Left ventricle myocardium superior (tissue), 1 donor: ENCODE measurements at regions not wholly inside any gene's neighbourhood (a gene's known extent, or its start where the extent isn't known, plus 50 kb on each side); places are given as distances from the start of the nearest gene placed in this dataset.
"Not testable (repeated sequence)": the region's sequence is repeated elsewhere in the genome, so short reads cannot be mapped to it uniquely, and the experiment has no call there.

ENCODE experiments used
- ATAC-seq: fragments of 200-7000 bp; cut with Tn5 transposase; one replicate; pipeline ENCODE4 v1.9.1; 2020; ENCODE audit warnings: mild to moderate bottlenecking, moderate library complexity
- DNase-seq: peaks from one replicate; pipeline ENCODE4 v3.0.0-alpha.2; 2020
- intact Hi-C: fragments of 100-400 bp; cut with micrococcal nuclease; formaldehyde crosslinking; loops from one replicate; pipeline ENCODE4 v1.11.0; 2022
- donor health status: DM: no; HTN: yes; CAD: no; lungs with severe emphysema.

DNA sequence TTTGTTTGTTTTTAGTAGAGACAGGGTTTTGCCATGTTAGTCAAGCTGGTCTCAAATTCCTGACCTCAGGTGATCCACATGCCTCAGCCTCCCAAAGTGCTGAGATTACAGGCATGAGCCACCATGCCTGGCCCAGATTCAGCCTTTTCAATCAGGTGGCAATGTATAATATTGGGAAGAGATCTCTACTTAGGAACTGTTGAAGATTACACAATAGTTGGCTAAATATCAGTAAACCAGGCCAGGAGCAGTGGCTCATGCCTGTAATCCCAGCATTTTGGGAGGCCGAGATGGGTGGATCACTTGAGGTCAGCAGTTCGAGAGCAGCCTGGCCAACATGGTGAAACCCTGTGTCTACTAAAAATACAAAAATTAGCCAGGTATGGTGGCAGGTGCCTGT lies 101.1 kb upstream of the LOC128125822 start:
- ATAC-seq, DNase-seq, intact Hi-C loops: not testable (repeated sequence)

DNA sequence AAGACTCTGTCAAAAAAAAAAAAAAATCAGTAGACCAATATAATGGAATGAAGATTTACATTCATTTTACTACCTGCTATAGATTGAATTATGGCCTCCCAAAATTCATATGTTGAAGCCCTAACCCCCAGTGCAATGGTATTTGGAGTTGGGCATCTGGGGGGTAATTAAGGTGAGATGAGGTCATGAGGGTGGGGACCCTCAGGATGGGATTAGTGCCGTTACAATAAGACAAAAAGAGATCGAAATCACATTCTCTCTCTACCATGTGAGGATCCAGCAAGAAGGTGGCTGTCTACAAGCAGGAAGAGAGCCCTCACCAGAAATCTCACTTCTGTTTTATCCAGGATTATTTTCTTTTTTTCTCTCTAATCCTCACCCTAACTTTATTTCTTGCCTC lies 100.6 kb upstream of the LOC128125822 start:
- ATAC-seq (no peak), DNase-seq (no peak)
- intact Hi-C loops = no loop called here

DNA sequence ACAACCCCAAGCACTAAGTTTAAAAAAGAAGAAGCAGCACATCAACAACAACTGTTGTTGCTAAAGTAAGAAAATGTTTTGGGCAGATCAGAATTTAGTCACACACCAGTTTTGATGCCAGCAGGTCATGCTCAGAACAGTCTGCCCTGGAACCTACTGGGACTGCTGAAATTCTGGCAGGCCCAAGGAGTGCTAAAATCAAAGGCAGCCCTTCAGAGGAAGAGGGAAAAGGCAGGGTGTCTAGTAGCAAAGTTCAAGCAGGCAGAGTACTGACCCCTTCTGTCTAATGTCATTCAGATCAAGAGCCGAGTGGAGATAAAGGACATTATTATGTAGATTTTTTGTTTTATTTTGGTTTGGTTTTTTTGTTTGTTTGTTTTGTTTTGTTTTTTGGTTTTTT lies 96.6 kb upstream of the LOC128125822 start:
- ATAC-seq = peak; percentile 98
- DNase-seq = no peak
- intact Hi-C loops = no loop called here

DNA sequence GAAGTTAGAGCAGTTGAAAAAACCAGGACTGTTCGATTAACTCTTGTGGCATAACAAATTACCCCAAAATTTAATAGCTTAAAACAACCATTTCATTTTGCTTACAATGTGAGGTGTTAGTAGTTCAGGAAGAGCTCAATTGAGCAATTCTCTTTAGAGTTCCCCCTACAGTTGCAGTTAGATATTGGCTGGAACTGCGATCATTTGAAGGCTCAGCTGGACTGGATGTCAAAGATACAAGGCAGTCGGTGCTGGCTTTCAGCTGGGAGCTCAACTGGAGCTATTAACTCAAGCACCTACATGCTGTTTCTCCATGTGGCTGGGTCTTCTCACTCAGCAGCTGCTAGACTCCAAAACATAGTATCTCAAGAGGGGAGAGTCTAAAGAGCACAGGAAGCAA lies 96.0 kb upstream of the LOC128125822 start:
- ATAC-seq (peak; percentile 89), DNase-seq (peak; percentile 34)
- intact Hi-C loops = no loop called here

DNA sequence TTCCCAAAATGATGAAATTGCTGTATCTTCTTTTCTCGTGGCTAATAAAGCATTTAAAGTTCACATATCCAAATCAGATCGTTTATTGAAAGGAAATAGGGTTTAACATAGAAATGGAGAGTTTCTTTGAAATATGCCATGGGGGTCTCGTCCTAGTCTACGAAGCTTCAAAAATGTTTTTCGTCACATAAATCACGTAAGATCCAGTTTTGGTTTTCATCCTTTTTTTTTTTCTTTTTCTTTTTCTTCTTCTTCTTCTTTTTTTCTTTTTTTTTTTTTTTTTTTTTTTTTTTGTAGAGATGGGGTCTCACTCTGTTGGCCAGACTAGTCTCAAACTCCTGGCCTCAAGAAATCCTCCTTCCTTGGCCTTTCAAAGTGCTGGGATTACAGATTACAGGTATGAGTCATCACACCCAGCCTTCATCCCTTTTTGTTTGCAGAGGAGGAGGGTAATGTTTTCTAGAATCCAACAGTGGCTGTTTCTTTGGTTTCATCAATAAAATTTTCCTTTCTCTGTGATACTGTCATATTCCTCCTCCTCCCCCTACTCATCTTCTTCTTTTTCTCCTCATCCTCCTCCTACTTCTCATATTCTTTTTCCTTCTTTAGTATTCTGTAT lies 94.7 kb upstream of the LOC128125822 start:
- intact Hi-C loops = no loop called here
- ATAC-seq = no peak
- no peak for DNase-seq

DNA sequence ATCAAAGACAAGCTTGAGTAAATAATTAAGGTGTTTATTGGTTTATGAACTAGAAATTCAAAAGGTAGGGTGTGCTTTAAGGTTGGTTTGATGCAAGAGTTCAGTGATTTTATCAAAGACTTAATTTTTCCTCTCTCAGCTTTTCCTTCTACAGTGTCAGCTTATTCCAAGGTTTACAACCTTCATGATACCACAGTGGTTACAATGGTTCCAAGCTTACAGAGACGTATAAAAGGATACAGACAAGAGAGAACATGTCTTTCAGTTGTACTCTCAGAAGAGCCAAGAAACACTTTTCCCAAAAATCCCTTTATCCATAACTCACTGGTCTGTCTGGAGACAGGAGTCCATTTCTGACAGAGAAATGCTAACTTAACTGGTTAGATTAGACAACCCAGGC lies 93.5 kb upstream of the LOC128125822 start:
- no peak for ATAC-seq
- intact Hi-C loops = no loop called here
- no peak for DNase-seq

DNA sequence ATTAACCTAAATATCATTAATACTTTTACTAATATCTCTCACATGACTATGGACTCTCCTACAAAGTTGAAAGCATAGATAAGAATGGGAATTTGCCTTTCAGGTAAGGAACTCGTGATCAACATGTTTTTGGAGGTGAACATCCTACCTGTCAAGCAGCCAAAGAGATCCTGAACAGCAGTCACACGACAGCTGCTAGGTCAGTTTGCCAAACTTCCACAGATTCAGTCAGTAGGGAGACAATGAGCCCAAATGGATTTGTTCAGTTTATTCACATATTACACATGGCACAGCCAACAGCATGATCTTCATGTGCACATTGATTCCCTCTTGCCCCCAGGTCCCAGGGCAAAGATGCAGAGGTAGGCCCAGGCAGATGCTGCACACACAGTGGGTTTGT lies 86.1 kb upstream of the LOC128125822 start:
- DNase-seq (no peak), ATAC-seq (no peak)
- intact Hi-C loops = no loop called here

DNA sequence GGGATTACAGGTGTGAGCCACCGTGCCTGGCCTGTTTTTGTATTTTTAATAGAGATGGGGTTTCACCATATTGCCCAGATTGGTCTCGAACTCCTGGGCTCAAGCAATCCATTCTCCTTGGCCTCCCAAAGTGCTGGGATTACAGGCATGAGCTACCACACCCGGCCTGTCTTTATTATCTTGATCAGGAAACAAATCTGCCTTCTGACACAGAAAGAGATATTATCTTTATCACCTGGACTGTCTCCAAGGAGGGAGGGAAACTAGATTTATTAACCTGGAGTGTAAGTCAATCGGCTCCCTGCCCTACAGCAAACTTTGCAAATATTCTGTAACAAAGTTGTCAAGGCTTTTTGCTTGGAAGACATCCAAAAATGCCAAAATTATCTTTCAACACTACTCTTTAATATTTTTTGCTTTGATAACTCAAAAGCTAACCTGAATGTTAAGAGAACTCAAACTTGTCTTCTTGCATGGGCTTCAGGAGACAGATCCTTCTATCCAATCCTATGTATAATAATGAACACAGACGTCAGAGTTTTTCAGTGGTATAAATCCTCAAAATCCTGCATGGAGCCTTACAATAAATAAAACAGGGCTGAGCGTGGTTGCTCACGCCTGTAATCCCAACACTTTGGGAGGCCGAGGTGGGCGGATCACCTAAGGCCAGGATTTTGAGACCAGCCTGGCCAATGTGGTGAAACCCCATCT lies 85.0 kb upstream of the LOC128125822 start:
- DNase-seq = no peak
- ATAC-seq = no peak
- intact Hi-C loops = no loop called here

DNA sequence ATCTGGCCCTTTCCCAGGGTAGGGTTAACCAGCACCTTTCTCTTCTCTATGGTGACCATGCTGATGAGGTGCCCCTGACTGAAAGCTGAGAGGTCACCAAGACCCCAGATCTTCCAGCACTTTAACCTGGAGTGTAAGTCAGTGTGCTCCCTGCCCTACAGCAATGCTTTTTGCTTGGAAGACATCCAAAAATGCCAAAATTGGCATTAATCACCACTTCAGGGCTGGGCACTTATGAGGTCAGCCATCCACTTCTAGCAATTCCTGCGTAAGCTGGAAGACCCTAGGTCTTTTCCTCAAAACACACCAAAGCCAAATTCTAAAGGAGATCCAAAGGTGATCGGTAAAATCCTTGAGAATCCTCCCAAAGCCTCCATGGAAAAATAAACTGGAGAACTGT lies 81.2 kb upstream of the LOC128125822 start:
- no peak for ATAC-seq
- intact Hi-C loops = no loop called here
- no peak for DNase-seq

DNA sequence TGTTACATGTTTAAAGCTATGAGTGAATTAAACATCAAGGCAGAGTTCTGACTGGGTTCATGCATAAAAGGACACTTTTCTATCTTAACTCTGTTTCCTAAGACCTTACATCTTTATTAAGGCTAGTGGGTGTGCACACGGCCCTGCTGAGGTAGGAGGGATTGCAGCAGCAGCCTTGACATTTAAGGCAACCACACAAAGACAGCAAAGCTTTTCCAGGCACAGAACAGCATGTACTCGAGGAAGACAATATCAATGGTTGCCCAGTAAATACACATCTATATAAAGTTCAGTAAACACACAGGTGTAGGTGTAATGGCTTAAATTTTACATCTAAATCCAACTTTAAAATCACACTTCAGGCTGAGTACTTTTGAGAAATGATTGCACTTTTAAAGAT lies 79.8 kb upstream of the LOC128125822 start:
- intact Hi-C loops = no loop called here
- DNase-seq = no peak
- ATAC-seq = peak; percentile 28

DNA sequence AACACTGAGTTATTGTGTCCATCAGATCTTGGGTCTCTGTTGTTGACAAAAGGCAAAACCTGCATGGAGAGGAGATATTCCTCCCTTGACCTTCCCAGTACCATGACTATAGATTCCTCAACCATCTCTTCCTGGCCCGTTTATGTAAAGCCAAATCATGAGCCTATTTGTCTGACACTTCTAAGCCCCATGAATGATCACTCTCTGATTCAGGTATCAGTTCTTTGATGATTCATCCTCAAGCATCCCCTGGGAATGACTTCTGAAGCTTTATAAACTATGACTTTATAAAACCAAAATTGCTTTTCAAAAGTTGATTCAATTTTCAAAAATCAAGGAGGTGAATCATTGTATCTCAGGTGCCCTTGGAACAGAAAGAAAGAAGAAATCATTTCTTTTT lies 78.7 kb upstream of the LOC128125822 start:
- intact Hi-C loops = no loop called here
- DNase-seq = no peak
- ATAC-seq = no peak

DNA sequence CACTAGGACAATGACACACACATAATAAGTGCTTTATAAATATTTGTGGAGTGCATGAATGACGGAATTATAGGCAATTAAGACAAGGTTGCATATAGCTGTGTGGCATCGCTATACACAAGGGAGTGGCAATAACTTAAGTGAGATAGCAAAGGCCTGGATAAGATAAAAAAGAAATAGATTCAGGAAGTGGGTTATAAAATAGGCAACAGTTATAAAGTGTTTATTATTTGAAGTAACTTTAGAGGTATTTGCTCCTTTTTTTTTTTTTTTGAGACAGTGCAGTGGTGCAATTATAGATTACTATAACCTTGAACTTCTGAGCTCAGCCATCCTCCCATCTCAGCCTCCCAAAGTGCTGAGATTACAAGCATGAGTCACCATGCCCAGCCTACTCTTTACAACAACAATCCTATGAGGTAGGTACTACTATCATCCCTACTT lies 75.9 kb upstream of the LOC128125822 start:
- intact Hi-C loops = no loop called here
- DNase-seq (no peak), ATAC-seq (no peak)

DNA sequence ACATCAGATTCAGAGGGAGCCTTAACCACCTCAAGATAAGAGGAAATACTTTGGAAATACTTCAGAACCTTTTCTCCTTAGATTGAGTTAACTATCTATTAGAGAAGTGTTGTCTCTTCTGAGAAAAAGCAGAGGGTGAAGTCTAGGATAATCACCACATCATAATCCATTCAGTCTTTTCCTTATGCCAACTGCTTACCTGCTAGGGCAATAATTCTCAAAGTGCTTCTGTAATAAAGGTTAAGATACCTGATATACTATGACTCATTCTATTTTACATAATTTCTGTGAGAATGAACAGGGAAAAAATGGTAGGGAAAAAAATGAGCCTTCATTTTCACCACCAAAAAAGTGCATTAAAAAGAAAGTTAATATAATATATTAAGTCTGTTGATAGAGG lies 70.1 kb upstream of the LOC128125822 start:
- ATAC-seq (no peak), DNase-seq (no peak)
- intact Hi-C loops = no loop called here

DNA sequence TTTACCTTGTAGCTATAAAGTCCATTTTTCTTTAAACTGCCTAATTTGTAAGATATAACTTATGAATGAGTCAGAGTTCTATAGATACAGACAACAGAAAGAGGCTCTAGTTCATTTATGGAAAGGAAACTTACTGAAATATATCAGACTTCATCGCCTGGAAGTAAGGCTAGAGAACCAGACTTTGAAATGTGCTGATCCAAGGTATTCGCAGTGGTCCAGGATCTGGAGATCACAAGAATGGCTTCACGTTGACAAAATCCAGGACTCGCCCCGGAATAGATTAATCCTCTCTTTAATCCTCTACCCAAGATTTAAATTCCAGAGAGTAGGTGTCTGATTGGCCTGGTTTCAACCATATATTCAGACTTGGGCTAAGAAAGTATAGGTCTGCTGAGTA lies 69.1 kb upstream of the LOC128125822 start:
- ATAC-seq = no peak
- intact Hi-C loops = no loop called here
- no peak for DNase-seq

DNA sequence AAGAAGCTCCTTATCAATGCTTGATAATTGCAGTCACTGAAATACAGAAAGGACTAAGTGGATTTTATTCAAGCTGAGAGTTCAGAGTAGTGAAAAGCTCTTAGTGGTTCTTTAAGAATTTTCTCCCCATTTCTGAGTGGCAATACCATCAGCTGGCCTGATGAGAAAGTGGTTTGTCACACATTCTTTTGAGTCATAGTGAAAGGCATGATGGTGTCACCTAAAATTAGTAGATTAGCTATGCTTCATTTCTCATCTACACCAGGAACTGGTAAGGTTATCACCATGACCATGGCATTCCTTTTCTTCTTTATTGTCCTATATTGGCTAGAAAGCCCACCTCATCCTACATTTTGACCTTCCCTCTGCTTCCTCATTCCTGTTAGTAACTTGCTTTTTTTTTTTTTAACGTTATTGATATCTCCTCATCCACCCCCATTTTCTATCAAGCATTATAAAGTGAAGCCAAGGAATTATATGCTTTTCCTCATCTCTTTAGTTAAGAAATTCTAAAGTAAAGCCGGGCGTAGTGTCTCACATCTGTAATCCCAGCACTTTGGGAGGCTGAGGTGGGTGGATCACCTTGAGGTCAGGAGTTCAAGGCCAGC lies 67.4 kb upstream of the LOC128125822 start:
- ATAC-seq (no peak), DNase-seq (no peak)
- intact Hi-C loops = no loop called here

DNA sequence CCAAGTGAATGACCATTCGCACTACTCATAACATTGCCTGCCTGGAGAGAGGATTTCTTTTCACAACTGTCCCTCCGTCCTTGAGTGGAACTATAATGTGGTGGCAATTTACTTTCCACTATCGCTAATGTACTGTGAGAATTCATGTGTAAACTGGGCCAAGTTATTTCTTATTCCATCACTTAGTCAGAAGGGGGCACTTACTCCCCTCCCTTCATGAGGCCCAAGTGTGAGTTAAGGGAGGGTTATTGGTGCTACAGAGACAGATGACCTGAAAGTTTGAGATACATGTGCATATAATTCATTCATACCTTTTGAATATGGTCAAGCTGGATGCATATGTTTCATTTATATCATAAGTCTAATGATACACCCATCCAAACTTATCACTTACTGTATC lies 65.2 kb upstream of the LOC128125822 start:
- ATAC-seq = no peak
- DNase-seq = no peak
- intact Hi-C loops = no loop called here

DNA sequence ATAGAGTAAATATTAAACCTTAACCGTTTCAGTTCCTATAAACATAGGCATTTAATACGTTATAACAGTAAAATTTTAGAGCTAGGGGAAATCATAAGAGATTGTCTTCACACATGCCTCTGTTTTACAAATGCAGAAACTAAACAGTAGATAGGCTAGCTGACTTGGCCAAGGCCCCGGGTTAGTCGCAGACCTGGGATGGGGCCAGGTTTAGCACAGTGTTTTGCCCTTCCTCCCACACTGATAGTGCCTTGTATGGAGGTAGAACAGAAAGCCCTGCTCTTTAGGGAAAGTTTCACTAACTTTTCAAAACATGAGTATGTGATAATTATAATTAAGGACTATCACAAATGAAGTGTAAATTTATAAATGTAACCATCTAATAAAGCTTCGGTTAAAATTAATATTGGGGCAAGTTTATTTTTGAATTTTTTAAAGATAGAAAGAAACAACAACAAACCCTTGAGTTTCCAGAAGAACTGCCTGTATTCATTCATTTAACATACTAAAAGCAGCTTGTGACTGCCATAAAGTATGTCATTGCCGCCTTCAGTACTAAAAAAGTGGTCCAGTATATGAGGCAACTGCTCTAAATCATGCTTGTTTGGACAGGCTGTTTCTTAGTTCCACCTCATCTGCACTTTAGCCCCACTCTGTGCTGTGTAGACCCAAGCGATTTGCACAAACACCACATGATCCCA lies 62.5 kb upstream of the LOC128125822 start:
- intact Hi-C loops = no loop called here
- ATAC-seq (peak; percentile 98), DNase-seq (peak; percentile 80)

DNA sequence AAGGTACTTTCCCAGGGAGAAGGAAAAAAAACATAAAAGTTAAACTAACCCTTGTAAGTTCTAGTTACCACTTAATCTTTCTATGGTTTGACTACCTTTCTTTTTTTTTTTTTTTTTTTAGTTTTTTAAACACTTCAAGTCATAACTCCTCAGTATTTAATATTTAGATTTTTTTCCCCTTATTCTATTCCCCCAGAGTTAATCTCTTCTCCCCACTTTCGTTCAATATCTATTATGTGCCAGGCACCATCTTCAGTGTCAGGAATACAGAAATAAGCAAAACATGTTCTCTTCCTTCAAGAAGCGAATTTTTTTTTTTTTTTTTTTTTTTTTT lies 62.0 kb upstream of the LOC128125822 start:
- DNase-seq (no peak), ATAC-seq (no peak)
- intact Hi-C loops = no loop called here

DNA sequence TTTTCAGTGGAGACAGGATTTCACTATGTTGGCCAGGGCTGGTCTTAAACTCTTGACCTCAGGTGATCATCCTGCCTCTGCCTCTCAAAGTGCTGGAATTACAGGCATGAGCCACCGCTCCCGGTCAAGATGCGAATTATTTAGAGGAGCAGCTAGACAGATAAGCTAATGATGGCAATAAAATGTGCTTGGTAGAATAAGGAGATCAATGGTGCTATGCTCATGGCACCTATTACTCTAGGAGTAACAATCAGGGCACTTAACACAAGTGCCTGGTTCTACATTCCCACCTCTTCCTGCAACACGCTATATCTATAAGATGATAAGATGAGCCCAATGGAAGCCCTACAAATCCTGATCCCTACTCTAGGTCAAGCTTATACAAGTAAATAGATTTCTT lies 61.4 kb upstream of the LOC128125822 start:
- intact Hi-C loops = no loop called here
- no peak for DNase-seq
- ATAC-seq = no peak

DNA sequence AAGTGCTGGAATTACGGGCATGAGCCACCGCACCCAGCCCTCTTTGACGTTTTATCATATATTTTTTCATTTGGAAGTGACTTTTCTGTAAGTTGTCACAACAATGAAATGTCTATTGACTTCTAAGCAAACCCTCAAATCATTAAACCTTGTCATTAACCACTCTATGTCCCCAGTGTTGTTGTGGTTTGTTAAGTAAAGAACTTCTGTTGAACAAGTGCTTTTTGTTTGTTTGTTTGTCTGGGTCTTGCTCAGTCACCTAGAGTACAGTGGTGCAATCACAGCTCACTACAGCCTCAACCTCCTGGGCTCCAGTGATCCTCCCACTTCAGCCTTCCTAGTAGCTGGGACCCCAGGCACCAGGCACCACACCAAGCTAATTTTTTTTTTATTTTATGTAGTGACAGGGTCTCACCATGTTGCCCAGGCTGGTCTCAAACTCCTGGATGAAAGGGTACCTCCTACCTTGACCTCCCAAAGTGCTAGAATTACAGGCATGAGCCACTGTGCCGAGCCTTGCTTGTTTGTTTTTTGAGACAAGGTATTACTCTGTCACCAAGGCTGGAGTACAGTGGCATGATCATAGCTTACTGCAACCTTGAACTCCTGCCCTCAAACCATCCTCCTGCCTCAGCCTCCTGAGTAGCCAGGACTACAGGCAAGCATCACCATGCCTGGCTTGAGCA lies 57.6 kb upstream of the LOC128125822 start:
- no peak for DNase-seq
- intact Hi-C loops = no loop called here
- ATAC-seq = no peak
